Lower lobe of right lung (tissue), 2 donors: ENCODE measurements at regions not wholly inside any gene's neighbourhood (a gene's known extent, or its start where the extent isn't known, plus 50 kb on each side); places are given as distances from the start of the nearest gene placed in this dataset.

Experiments
- ATAC-seq, 2 donors: fragments of 200-7000 bp; cut with Tn5 transposase; one replicate each; pipeline ENCODE4 v1.9.1; 2020 to 2022; ENCODE audit warnings: mild to moderate bottlenecking in 2 of 2, moderate library complexity in 2 of 2
- DNase-seq: peaks from one replicate; pipeline ENCODE4 v3.0.0-alpha.2; 2020
- H3K27ac ChIP-seq: fragments of 200-600 bp; one replicate; pipeline ENCODE4 v1.8.0; 2022
- H3K27me3 ChIP-seq: fragments of 200-600 bp; one replicate; pipeline ENCODE4 v1.8.0; 2022; ENCODE audit warnings: low read depth
- H3K36me3 ChIP-seq: fragments of 200-600 bp; one replicate; pipeline ENCODE4 v1.8.0; 2022; ENCODE audit warnings: mild to moderate bottlenecking
- H3K4me1 ChIP-seq: fragments of 200-600 bp; one replicate; pipeline ENCODE4 v1.8.0; 2022
- H3K4me3 ChIP-seq: fragments of 200-600 bp; one replicate; pipeline ENCODE4 v1.8.0; 2022; ENCODE audit warnings: mild to moderate bottlenecking
- H3K9me3 ChIP-seq: fragments of 200-600 bp; one replicate; pipeline ENCODE4 v1.8.0; 2022
- CTCF ChIP-seq: fragments of 200-600 bp; IDR thresholded peaks from one replicate; pipeline ENCODE4 v1.8.0; 2022; ENCODE audit warnings: antibody characterized with exemption, mild to moderate bottlenecking
- intact Hi-C: fragments of 100-400 bp; cut with DNase I; formaldehyde crosslinking; loops from one replicate; pipeline ENCODE4 v1.11.0; 2022
- donor health status: DM: no; HTN: yes; CAD: no; lungs with severe emphysema.

DNA sequence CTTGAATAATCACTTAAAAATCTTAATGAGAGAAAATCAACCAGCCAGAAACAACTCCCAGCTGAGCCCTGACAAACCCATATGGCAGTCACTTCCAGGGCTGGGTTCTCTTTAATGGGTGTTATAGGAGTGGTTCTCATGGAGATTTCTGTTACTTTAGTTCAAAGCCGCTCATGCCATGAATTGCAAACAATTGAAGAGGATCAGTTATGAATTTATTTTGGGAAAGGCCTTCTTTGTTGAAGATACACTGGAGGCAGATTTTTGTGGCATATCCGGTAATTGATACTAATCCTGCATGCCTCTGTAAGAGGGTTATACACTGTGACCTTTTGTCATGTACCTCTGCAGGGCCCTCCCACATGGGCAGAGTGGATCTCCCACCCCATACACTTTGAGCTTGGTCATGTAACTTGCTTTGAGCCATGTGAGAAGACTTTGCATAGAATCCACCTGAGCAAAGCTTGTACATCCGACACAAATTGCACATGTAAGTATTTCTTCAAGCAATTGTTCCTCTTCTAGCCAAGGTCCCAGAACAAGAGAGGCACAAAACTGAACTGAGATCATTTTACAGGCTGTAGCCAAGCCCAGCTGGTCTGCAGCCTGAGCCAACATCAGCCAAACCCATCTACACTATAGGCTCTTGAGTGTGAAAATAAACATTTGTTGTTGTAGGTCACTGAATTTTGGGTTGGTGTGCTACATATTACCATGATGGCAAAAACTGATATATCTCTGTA is 492.3 kb downstream of the PREX1 start:
- TF ChIP-seq CTCF: no peak
- no peak for DNase-seq
- Histone ChIP-seq H3K9me3 (no peaks in the 10 kb centered on the region), H3K4me3 (no peak overlapping the region), H3K27me3 (peaks cover 13% of the 10 kb centered on the region), H3K27ac (no peak overlapping the region), H3K36me3 (no peaks in the 10 kb centered on the region), H3K4me1 (no peaks in the 10 kb centered on the region)
- no peak for ATAC-seq
- intact Hi-C loops: no loop called here

DNA sequence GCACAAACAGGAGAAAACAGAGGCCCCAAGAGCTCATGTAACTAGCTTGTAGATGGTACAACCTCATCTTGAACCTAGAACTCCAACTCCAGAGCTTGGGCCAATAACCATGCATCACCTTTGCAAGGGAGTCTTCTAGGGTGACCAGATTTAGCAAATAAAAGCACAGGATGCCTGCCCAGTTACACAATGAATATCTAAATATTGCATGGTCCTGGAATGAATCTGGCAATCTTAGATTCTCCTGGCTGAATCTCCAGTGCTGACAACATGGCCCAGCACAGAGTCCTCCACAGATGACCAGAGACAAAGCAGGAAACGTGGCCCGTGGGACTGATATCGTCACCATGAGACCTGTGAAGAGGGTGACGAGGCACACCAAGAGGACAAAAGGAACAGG is 494.1 kb downstream of the PREX1 start:
- DNase-seq (no peak), ATAC-seq (no peak)
- Histone ChIP-seq H3K4me3 (no peak overlapping the region), H3K4me1 (no peaks in the 10 kb centered on the region), H3K27me3 (peaks cover 13% of the 10 kb centered on the region), H3K27ac (no peak overlapping the region), H3K36me3 (no peaks in the 10 kb centered on the region), H3K9me3 (no peaks in the 10 kb centered on the region)
- no peak for TF ChIP-seq CTCF
- intact Hi-C loops: no loop called here

- Histone ChIP-seq H3K4me3 (no peak overlapping the region), H3K27me3 (peaks cover 13% of the 10 kb centered on the region), H3K4me1 (no peaks in the 10 kb centered on the region), H3K27ac (no peak overlapping the region), H3K36me3 (no peaks in the 10 kb centered on the region), H3K9me3 (no peaks in the 10 kb centered on the region)
- TF ChIP-seq CTCF: no peak
- DNase-seq: no peak
- ATAC-seq: no peak
- intact Hi-C loops: no loop called here
Measured at GRCh38 chr20:48332555-48332954, 495.2 kb downstream of the PREX1 start.

DNA sequence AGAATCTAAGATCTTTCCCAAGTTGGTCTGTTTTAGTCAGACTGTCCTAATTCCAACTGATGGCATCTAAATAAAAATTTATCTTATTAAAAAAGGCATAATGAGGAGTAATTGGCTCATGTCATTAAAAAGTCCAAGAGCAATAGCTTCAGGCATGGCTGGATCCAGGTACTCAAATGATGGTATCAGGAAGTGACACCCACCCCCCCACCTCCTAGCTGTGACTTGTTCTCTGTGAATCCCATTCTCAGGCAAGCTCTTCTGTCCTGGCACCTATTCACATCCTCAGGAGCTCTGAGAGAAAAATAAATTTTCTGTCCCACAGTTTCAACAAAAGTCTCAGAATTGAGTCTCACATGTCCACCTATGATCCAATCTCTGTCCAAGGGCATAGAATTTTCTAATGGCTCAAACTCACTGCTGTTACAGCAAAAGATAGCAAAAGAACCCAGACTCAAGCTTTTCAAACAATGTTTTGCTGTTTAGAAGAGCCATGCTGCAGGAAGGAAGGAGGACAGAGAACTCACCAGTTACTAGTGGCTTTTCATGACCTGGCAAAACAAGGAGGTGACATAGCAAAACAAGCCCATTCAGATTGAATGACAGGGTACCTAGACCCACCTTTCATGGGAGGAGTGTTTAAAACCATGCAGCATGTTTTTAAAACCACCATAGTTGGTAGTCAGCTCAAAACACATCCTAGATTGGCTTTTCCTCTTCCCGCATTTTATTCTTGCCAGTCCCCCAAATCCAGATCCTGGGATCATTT is 496.1 kb downstream of the PREX1 start:
- H3K36me3 ChIP-seq: no peaks in the 10 kb centered on the region
- no peak overlapping the region for H3K27ac ChIP-seq
- DNase-seq (no peak), ATAC-seq (no peak)
- H3K9me3 ChIP-seq: no peaks in the 10 kb centered on the region
- intact Hi-C loops: no loop called here
- no peak for TF ChIP-seq CTCF
- peaks cover 7% of the 10 kb centered on the region for H3K27me3 ChIP-seq
- H3K4me1 ChIP-seq: no peaks in the 10 kb centered on the region
- H3K4me3 ChIP-seq: no peak overlapping the region

DNA sequence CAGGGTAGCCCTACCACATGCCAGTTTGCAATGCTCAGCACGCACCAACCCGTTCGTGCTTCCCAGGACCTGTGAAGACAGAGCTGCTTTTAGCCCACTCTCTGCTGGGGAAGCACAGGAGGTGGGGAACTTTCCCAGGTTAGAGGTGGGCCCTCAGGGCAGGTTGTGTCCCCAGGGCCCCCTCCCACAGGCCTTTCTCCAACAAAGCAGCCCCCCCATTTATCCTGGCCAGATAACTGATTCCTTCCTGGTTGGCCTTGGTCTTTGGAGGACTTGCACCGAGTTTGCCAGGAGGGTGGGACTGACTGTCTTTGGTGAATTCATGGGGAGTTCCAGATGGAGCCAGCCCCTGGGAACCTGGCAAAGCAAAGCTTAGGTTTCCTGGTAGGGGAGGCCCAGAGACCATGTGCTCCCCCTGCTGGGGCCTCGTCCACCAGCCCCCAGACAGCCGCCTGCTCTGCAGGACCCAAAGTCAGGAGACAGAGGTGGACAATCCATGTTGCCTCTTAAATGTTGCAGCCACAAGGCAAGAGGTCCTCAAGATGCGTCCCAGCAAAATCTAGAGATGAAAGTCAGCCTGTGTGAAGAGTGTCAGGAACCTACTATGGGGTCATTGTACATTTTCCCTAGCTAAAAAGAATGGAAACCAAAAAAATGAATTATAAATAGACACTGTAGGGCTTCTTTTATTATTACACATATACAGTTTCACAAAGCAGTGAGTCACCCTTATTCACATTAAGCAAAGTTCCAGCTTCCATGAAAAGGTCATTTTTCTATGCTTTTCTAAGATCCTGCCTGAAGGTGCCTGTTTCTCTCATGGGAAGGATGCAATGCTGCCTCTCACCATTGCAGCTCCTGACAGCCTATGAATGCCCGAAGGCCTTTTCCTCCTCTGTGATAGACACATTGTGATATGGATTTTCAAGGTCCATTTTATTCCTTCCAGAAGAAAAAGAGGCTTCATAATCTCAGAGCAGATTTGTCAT is 497.8 kb downstream of the PREX1 start:
- Histone ChIP-seq H3K36me3 (no peaks in the 10 kb centered on the region), H3K4me1 (no peaks in the 10 kb centered on the region), H3K27me3 (peaks cover 4% of the 10 kb centered on the region), H3K27ac (no peak overlapping the region), H3K4me3 (no peak overlapping the region), H3K9me3 (no peaks in the 10 kb centered on the region)
- no peak for TF ChIP-seq CTCF
- intact Hi-C loops: no loop called here
- DNase-seq (no peak), ATAC-seq (no peak)
